Glomerular endothelial cell (primary cell): ENCODE measurements at regions not wholly inside any gene's neighbourhood (a gene's known extent, or its start where the extent isn't known, plus 50 kb on each side); places are given as distances from the start of the nearest gene placed in this dataset.
"Not testable (repeated sequence)": the region's sequence is repeated elsewhere in the genome, so short reads cannot be mapped to it uniquely, and the experiment has no call there.

Experiments
- DNase-seq: peaks from one replicate; pipeline ENCODE4 v3.0.0-alpha.2; 2011; ENCODE audit warnings: low read depth, low spot score; ENCODE audit errors: extremely low read depth

- DNase-seq, result no peak
These were observed 90.8 kb upstream of the NEURL1B start for GRCh38 chr5:172550096-172550765.

- no peak for DNase-seq
These were observed 91.4 kb upstream of the NEURL1B start for GRCh38 chr5:172549696-172550095.

GRCh38 chr5:172548981-172549687 lies 91.9 kb upstream of the NEURL1B start:
- DNase-seq, result no peak

- DNase-seq, result no peak
These were observed 92.7 kb upstream of the NEURL1B start for GRCh38 chr5:172548311-172548731.

- no peak for DNase-seq
These were observed 91.9 kb upstream of the SH3PXD2B start for GRCh38 chr5:172546196-172546595.

- DNase-seq, result no peak
These were observed 91.0 kb upstream of the SH3PXD2B start for GRCh38 chr5:172545291-172545801.

GRCh38 chr5:172544371-172545095 lies 90.2 kb upstream of the SH3PXD2B start:
- DNase-seq, result no peak

- DNase-seq, result no peak
These were observed 89.4 kb upstream of the SH3PXD2B start for GRCh38 chr5:172543484-172544298.

GRCh38 chr5:172542651-172543131 lies 88.4 kb upstream of the SH3PXD2B start:
- DNase-seq, result no peak

GRCh38 chr5:172541773-172542136 lies 87.4 kb upstream of the SH3PXD2B start:
- no peak for DNase-seq

- DNase-seq, result no peak
These were observed 86.9 kb upstream of the SH3PXD2B start for GRCh38 chr5:172541099-172541772.

- no peak for DNase-seq
These were observed 86.0 kb upstream of the SH3PXD2B start for GRCh38 chr5:172540099-172540870.

- DNase-seq, result no peak
These were observed 80.8 kb upstream of the SH3PXD2B start for GRCh38 chr5:172535108-172535445.

- no peak for DNase-seq
These were observed 80.1 kb upstream of the SH3PXD2B start for GRCh38 chr5:172534229-172535107.

GRCh38 chr5:172533399-172534228 lies 79.3 kb upstream of the SH3PXD2B start:
- no peak for DNase-seq

- no peak for DNase-seq
These were observed 78.7 kb upstream of the SH3PXD2B start for GRCh38 chr5:172533058-172533398.

GRCh38 chr5:172532439-172532838 lies 78.1 kb upstream of the SH3PXD2B start:
- DNase-seq, result not testable (repeated sequence)

GRCh38 chr5:172531704-172532026 lies 77.3 kb upstream of the SH3PXD2B start:
- no peak for DNase-seq
